SK-N-SH (cell line): ENCODE measurements at regions not wholly inside any gene's neighbourhood (a gene's known extent, or its start where the extent isn't known, plus 50 kb on each side); places are given as distances from the start of the nearest gene placed in this dataset.

Source experiments
- CHD2 ChIP-seq: fragments of 150-350 bp; IDR thresholded peaks from 2 replicates; pipeline ENCODE4 v1.6.1; 2018; ENCODE audit warnings: low read length; ENCODE audit not compliant: partially characterized antibody
- CTCF ChIP-seq: fragments of 200-600 bp; sonication (generic); IDR thresholded peaks from 2 replicates; pipeline ENCODE4 v1.6.1; 2017; ENCODE audit warnings: antibody characterized with exemption, mild to moderate bottlenecking, moderate library complexity
- FOSL2 ChIP-seq: IDR thresholded peaks from 2 replicates; pipeline ENCODE4 v1.4.0; 2012; ENCODE audit warnings: low read depth, mild to moderate bottlenecking, moderate library complexity, borderline replicate concordance
- FOXJ3 ChIP-seq: sonication (generic); formaldehyde crosslinking; IDR thresholded peaks from 2 replicates; pipeline ENCODE4 v1.5.1; 2020; ENCODE audit warnings: mild to moderate bottlenecking, missing genetic modification reagents
- FOXM1 ChIP-seq: IDR thresholded peaks from 2 replicates; pipeline ENCODE4 v1.4.0; 2012; ENCODE audit warnings: low read depth, mild to moderate bottlenecking
- GATA2 ChIP-seq: sonication (generic); formaldehyde crosslinking; IDR thresholded peaks from 2 replicates; pipeline ENCODE4 v1.5.0; 2020; ENCODE audit warnings: mild to moderate bottlenecking, missing genetic modification reagents
- JUND ChIP-seq: IDR thresholded peaks from 2 replicates; pipeline ENCODE4 v1.4.0; 2012
- MAX ChIP-seq: IDR thresholded peaks from 2 replicates; pipeline ENCODE4 v1.4.0; 2012; ENCODE audit warnings: low read depth
- NRF1 ChIP-seq: IDR thresholded peaks from 2 replicates; pipeline ENCODE4 v1.6.1; 2012; ENCODE audit warnings: low read depth, mild to moderate bottlenecking, low read length
- PBX3 ChIP-seq: IDR thresholded peaks from 2 replicates; pipeline ENCODE4; 2012
- POLR2AphosphoS5 ChIP-seq: IDR thresholded peaks from 2 replicates; pipeline ENCODE4 v1.6.1; 2012; ENCODE audit warnings: low read depth, low read length
- RAD21 ChIP-seq: IDR thresholded peaks from 2 replicates; pipeline ENCODE4 v1.6.1; 2012; ENCODE audit warnings: mild to moderate bottlenecking, low read length
- RFX5 ChIP-seq: IDR thresholded peaks from 2 replicates; pipeline ENCODE4 v1.6.1; 2012; ENCODE audit warnings: mild to moderate bottlenecking, improper control_type of control experiment, low read length
- SIN3A ChIP-seq: IDR thresholded peaks from 2 replicates; pipeline ENCODE4 v1.6.1; 2012; ENCODE audit warnings: low read depth, mild to moderate bottlenecking, low read length, moderate library complexity, borderline replicate concordance
- SMC3 ChIP-seq: IDR thresholded peaks from 2 replicates; pipeline ENCODE4 v1.6.1; 2012; ENCODE audit warnings: low read depth, low read length, improper control_type of control experiment
- TAF1 ChIP-seq: IDR thresholded peaks from 2 replicates; pipeline ENCODE4 v1.6.1; 2012; ENCODE audit warnings: low read depth, mild to moderate bottlenecking, low read length, moderate library complexity, borderline replicate concordance
- USF2 ChIP-seq: fragments of 150-350 bp; IDR thresholded peaks from 2 replicates; pipeline ENCODE4 v1.6.1; 2017; ENCODE audit warnings: antibody characterized with exemption, low read length, low read depth, borderline replicate concordance
- TF ChIP-seq, protein P1 (sequence below): IDR thresholded peaks from 2 replicates; pipeline ENCODE4 v1.4.0; 2012; ENCODE audit warnings: low read depth, borderline replicate concordance
- TF ChIP-seq, protein P2 (sequence below): IDR thresholded peaks from 2 replicates; pipeline ENCODE4 v1.6.1; 2012; ENCODE audit warnings: mild to moderate bottlenecking, low read depth, low read length, moderate library complexity

- TF ChIP-seq CTCF (no peak), FOXJ3 (CRISPR knock-in tag) (no peak), CHD2 (no peak), RFX5 (no peak), RAD21 (no peak), FOSL2 (peak; percentile 99), GATA2 (CRISPR knock-in tag) (no peak), JUND (peak; percentile 99), TAF1 (0 out of 2 replicates have a peak, but pooled peaks have one; percentile 30), PBX3 (peak; percentile 74), NRF1 (no peak), POLR2AphosphoS5 (peak; percentile 88; the same call in 1 of the 2 replicates), SIN3A (peak; percentile 64; the same call in 1 of the 2 replicates), FOXM1 (peak; percentile 90), USF2 (no peak), MAX (peak; percentile 84), SMC3 (no peak)
- TF ChIP-seq, protein P1, sequence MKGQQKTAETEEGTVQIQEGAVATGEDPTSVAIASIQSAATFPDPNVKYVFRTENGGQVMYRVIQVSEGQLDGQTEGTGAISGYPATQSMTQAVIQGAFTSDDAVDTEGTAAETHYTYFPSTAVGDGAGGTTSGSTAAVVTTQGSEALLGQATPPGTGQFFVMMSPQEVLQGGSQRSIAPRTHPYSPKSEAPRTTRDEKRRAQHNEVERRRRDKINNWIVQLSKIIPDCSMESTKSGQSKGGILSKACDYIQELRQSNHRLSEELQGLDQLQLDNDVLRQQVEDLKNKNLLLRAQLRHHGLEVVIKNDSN: 0 out of 2 replicates have a peak, but pooled peaks have one; percentile 26
- TF ChIP-seq, protein P2, sequence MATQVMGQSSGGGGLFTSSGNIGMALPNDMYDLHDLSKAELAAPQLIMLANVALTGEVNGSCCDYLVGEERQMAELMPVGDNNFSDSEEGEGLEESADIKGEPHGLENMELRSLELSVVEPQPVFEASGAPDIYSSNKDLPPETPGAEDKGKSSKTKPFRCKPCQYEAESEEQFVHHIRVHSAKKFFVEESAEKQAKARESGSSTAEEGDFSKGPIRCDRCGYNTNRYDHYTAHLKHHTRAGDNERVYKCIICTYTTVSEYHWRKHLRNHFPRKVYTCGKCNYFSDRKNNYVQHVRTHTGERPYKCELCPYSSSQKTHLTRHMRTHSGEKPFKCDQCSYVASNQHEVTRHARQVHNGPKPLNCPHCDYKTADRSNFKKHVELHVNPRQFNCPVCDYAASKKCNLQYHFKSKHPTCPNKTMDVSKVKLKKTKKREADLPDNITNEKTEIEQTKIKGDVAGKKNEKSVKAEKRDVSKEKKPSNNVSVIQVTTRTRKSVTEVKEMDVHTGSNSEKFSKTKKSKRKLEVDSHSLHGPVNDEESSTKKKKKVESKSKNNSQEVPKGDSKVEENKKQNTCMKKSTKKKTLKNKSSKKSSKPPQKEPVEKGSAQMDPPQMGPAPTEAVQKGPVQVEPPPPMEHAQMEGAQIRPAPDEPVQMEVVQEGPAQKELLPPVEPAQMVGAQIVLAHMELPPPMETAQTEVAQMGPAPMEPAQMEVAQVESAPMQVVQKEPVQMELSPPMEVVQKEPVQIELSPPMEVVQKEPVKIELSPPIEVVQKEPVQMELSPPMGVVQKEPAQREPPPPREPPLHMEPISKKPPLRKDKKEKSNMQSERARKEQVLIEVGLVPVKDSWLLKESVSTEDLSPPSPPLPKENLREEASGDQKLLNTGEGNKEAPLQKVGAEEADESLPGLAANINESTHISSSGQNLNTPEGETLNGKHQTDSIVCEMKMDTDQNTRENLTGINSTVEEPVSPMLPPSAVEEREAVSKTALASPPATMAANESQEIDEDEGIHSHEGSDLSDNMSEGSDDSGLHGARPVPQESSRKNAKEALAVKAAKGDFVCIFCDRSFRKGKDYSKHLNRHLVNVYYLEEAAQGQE: no peak
- TF ChIP-seq, all 33 proteins: peak for 17
These were observed 170.2 kb upstream of the KLF14 start (continued) for GRCh38 chr7:130904031-130904757.
